Breast epithelium (tissue), 3 donors: ENCODE measurements at regions not wholly inside any gene's neighbourhood (a gene's known extent, or its start where the extent isn't known, plus 50 kb on each side); places are given as distances from the start of the nearest gene placed in this dataset.

ENCODE experiments used
- CTCF ChIP-seq, 3 donors: fragments of 450-650 bp; IDR thresholded peaks; one replicate each; pipeline ENCODE4 v1.5.1; 2016 to 2017; ENCODE audit warnings: antibody characterized with exemption in 3 of 3, mild to moderate bottlenecking in 3 of 3, moderate library complexity in 3 of 3
- POLR2A ChIP-seq: fragments of 450-650 bp; IDR thresholded peaks from one replicate; pipeline ENCODE4 v1.6.1; 2016; ENCODE audit warnings: antibody characterized with exemption, mild to moderate bottlenecking, moderate library complexity
- POLR2AphosphoS5 ChIP-seq, 3 donors: sonication (generic); formaldehyde crosslinking; IDR thresholded peaks; one replicate each; pipeline ENCODE4 v1.6.1; 2017; ENCODE audit warnings: antibody characterized with exemption in 3 of 3

GRCh38 chr1:185490924-185491323 is 173.9 kb upstream of the IVNS1ABP start:
- TF ChIP-seq CTCF (IDR thresholded peaks at IDR 0.05) (no peak), POLR2A (no peak), POLR2AphosphoS5 (IDR thresholded peaks at IDR 0.05) (no peak)
